ENCODE measurements at regions not wholly inside any gene's neighbourhood (a gene's known extent, or its start where the extent isn't known, plus 50 kb on each side); places are given as distances from the start of the nearest gene placed in this dataset.

- Mint-ChIP-seq H3K27me3 (ENCODE audit: low read depth in 3 of 3) (no peaks in the 10 kb centered on the region), H3K27ac (no peak overlapping the region), H3K36me3 (no peaks in the 10 kb centered on the region), H3K4me1 (no peaks in the 10 kb centered on the region), H3K9me3 (peaks cover 2 to 31% (median 5%) of the 10 kb centered on the region in 6 donors), H3K4me3 (no peak overlapping the region)
- no peak for DNase-seq
These were observed 239.9 kb upstream of the PAPPA start for GRCh38 chr9:115913696-115914095.

- H3K9me3 Mint-ChIP-seq = peaks cover 2 to 31% (median 5%) of the 10 kb centered on the region in 6 donors
- no peaks in the 10 kb centered on the region for H3K4me1 Mint-ChIP-seq
- no peak overlapping the region for H3K27ac Mint-ChIP-seq
- no peak overlapping the region for H3K4me3 Mint-ChIP-seq
- DNase-seq = no peak
- H3K36me3 Mint-ChIP-seq = no peaks in the 10 kb centered on the region
- H3K27me3 Mint-ChIP-seq (ENCODE audit: low read depth in 3 of 3) = no peaks in the 10 kb centered on the region
These were observed 239.3 kb upstream of the PAPPA start for GRCh38 chr9:115914291-115914690.

- H3K9me3 Mint-ChIP-seq = peaks cover 4 to 37% (median 10%) of the 10 kb centered on the region in 6 donors
- H3K4me1 Mint-ChIP-seq = no peaks in the 10 kb centered on the region
- H3K27me3 Mint-ChIP-seq (ENCODE audit: low read depth in 3 of 3) = peaks cover 0 to 1% (median 0%) of the 10 kb centered on the region in 3 donors
- no peaks in the 10 kb centered on the region for H3K36me3 Mint-ChIP-seq
- DNase-seq = no peak
- no peak overlapping the region for H3K4me3 Mint-ChIP-seq
- no peak overlapping the region for H3K27ac Mint-ChIP-seq
These were observed 232.3 kb upstream of the PAPPA start for GRCh38 chr9:115921301-115921700.

GRCh38 chr9:115922444-115922843, 231.1 kb upstream of the PAPPA start:
- no peak overlapping the region for H3K4me3 Mint-ChIP-seq
- H3K9me3 Mint-ChIP-seq = peaks cover 4 to 32% (median 9%) of the 10 kb centered on the region in 6 donors
- no peak for DNase-seq
- no peak overlapping the region for H3K27ac Mint-ChIP-seq
- H3K4me1 Mint-ChIP-seq = no peaks in the 10 kb centered on the region
- H3K27me3 Mint-ChIP-seq (ENCODE audit: low read depth in 3 of 3) = peaks cover 0 to 1% (median 0%) of the 10 kb centered on the region in 3 donors
- no peaks in the 10 kb centered on the region for H3K36me3 Mint-ChIP-seq

GRCh38 chr9:115923410-115923809, 230.2 kb upstream of the PAPPA start:
- Mint-ChIP-seq H3K9me3 (peaks cover 5 to 32% (median 13%) of the 10 kb centered on the region in 6 donors), H3K27ac (no peak overlapping the region), H3K27me3 (ENCODE audit: low read depth in 3 of 3) (peaks cover 0 to 1% (median 0%) of the 10 kb centered on the region in 3 donors), H3K36me3 (no peaks in the 10 kb centered on the region), H3K4me1 (no peaks in the 10 kb centered on the region), H3K4me3 (no peak overlapping the region)
- no peak for DNase-seq

GRCh38 chr9:115923903-115924668, 229.5 kb upstream of the PAPPA start:
- no peak for DNase-seq
- no peaks in the 10 kb centered on the region for H3K36me3 Mint-ChIP-seq
- H3K4me1 Mint-ChIP-seq = no peaks in the 10 kb centered on the region
- no peak overlapping the region for H3K27ac Mint-ChIP-seq
- peaks cover 7 to 32% (median 11%) of the 10 kb centered on the region in 6 donors for H3K9me3 Mint-ChIP-seq
- peaks cover 0 to 1% (median 0%) of the 10 kb centered on the region in 3 donors for H3K27me3 Mint-ChIP-seq (ENCODE audit: low read depth in 3 of 3)
- no peak overlapping the region for H3K4me3 Mint-ChIP-seq

GRCh38 chr9:115924669-115924987, 229.0 kb upstream of the PAPPA start:
- H3K27ac Mint-ChIP-seq = no peak overlapping the region
- no peaks in the 10 kb centered on the region for H3K4me1 Mint-ChIP-seq
- peaks cover 7 to 32% (median 11%) of the 10 kb centered on the region in 6 donors for H3K9me3 Mint-ChIP-seq
- no peaks in the 10 kb centered on the region for H3K36me3 Mint-ChIP-seq
- H3K27me3 Mint-ChIP-seq (ENCODE audit: low read depth in 3 of 3) = peaks cover 0 to 1% (median 0%) of the 10 kb centered on the region in 3 donors
- no peak for DNase-seq
- H3K4me3 Mint-ChIP-seq = no peak overlapping the region

- DNase-seq = no peak
- Mint-ChIP-seq H3K36me3 (no peaks in the 10 kb centered on the region), H3K27me3 (ENCODE audit: low read depth in 3 of 3) (peaks cover 0 to 1% (median 0%) of the 10 kb centered on the region in 3 donors), H3K4me1 (no peaks in the 10 kb centered on the region), H3K9me3 (peaks cover 8 to 32% (median 11%) of the 10 kb centered on the region in 6 donors), H3K4me3 (no peak overlapping the region), H3K27ac (no peak overlapping the region)
These were observed 228.2 kb upstream of the PAPPA start for GRCh38 chr9:115925424-115925823.

- no peaks in the 10 kb centered on the region for H3K4me1 Mint-ChIP-seq
- H3K36me3 Mint-ChIP-seq = no peaks in the 10 kb centered on the region
- no peak overlapping the region for H3K27ac Mint-ChIP-seq
- no peak overlapping the region for H3K4me3 Mint-ChIP-seq
- peaks cover 2 to 21% (median 15%) of the 10 kb centered on the region in 6 donors for H3K9me3 Mint-ChIP-seq
- no peaks in the 10 kb centered on the region for H3K27me3 Mint-ChIP-seq (ENCODE audit: low read depth in 3 of 3)
- no peak for DNase-seq
These were observed 223.1 kb upstream of the PAPPA start for GRCh38 chr9:115930472-115930871.

- Mint-ChIP-seq H3K27ac (no peak overlapping the region), H3K27me3 (ENCODE audit: low read depth in 3 of 3) (peaks cover 0 to 2% (median 0%) of the 10 kb centered on the region in 3 donors), H3K4me1 (no peaks in the 10 kb centered on the region), H3K9me3 (peaks cover 0 to 12% (median 4%) of the 10 kb centered on the region in 6 donors), H3K36me3 (no peaks in the 10 kb centered on the region), H3K4me3 (no peak overlapping the region)
- no peak for DNase-seq
These were observed 215.1 kb upstream of the PAPPA start for GRCh38 chr9:115938479-115938878.

GRCh38 chr9:115939065-115939765, 214.4 kb upstream of the PAPPA start:
- Mint-ChIP-seq H3K4me3 (no peak overlapping the region), H3K27ac (no peak overlapping the region)

GRCh38 chr9:115941561-115942315, 211.9 kb upstream of the PAPPA start:
- peaks cover 0 to 10% (median 3%) of the 10 kb centered on the region in 6 donors for H3K9me3 Mint-ChIP-seq
- DNase-seq = no peak
- H3K27ac Mint-ChIP-seq = no peak overlapping the region
- no peak overlapping the region for H3K4me3 Mint-ChIP-seq
- no peaks in the 10 kb centered on the region for H3K36me3 Mint-ChIP-seq
- H3K27me3 Mint-ChIP-seq (ENCODE audit: low read depth in 3 of 3) = peaks cover 0 to 2% (median 0%) of the 10 kb centered on the region in 3 donors
- no peaks in the 10 kb centered on the region for H3K4me1 Mint-ChIP-seq

More at GRCh38 chr9:115939065-115939765, 214.4 kb upstream of the PAPPA start:
- H3K27me3 Mint-ChIP-seq (ENCODE audit: low read depth in 3 of 3) = peaks cover 0 to 2% (median 0%) of the 10 kb centered on the region in 3 donors
- H3K36me3 Mint-ChIP-seq = no peaks in the 10 kb centered on the region
- H3K9me3 Mint-ChIP-seq = peaks cover 0 to 12% (median 4%) of the 10 kb centered on the region in 6 donors
- no peaks in the 10 kb centered on the region for H3K4me1 Mint-ChIP-seq
- no peak for DNase-seq

- Mint-ChIP-seq H3K36me3 (no peaks in the 10 kb centered on the region), H3K27me3 (ENCODE audit: low read depth in 3 of 3) (peaks cover 0 to 3% (median 3%) of the 10 kb centered on the region in 3 donors), H3K9me3 (peaks cover 0 to 10% (median 5%) of the 10 kb centered on the region in 6 donors), H3K27ac (no peak overlapping the region), H3K4me1 (no peaks in the 10 kb centered on the region), H3K4me3 (no peak overlapping the region)
- no peak for DNase-seq
These were observed 210.0 kb upstream of the PAPPA start for GRCh38 chr9:115943431-115944165.
